ENCODE measurements at regions not wholly inside any gene's neighbourhood (a gene's known extent, or its start where the extent isn't known, plus 50 kb on each side); places are given as distances from the start of the nearest gene placed in this dataset.

DNA sequence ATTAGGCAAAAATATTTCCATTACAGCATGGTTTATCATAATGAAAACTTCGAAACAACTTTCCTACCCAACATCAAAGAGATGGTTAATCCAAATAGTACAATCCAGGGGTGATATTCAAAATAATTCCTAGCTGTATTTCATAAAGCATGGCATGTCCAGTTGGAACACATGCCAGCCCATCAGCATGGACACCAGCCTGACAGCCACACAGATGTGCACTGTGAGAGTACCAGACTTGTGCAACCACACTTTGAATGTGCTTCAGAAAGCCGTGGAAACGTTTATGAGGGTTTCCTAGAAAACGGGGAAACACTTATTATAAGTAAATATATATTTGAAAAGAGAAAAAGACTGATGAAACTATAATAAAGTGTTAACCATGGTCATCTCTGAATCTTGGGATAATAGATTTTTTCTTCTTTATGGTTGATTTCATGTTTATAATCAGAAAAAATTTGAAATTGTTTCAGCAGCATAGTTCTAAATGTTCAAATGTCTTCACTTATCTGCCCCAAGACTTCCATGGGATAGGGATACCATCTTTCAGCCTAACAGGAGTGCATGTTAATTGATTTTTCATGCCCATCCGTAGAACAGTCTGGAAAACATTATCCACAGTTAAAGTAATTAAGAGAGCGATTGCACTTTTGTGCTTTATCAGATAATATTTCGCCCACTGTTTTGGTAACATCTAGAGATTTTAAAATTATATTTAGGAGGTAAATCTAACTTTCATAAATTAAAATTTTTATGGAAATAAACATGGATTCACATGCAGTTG, 242.6 kb upstream of the IRS2 start:
- H3K9me3 ChIP-seq: no peaks in the 10 kb centered on the region
- no peaks in the 10 kb centered on the region for H3K4me1 ChIP-seq
- 66 to 74% methylated on average over 7 of the region's 7 CpGs for WGBS, 2 donors
- intact Hi-C loops (cut with DNase I): no loop called here
- DNase-seq: no peak
- H3K27me3 ChIP-seq: no peaks in the 10 kb centered on the region
- H3K4me3 ChIP-seq: no peak overlapping the region
- H3K36me3 ChIP-seq (replicated peaks in 1 of 2; ENCODE audit: insufficient read depth in 1 of 2, low read depth in 2 of 2): no peaks in the 10 kb centered on the region
- no peak for TF ChIP-seq POLR2A (IDR thresholded peaks at IDR 0.05)
- TF ChIP-seq, protein P1, sequence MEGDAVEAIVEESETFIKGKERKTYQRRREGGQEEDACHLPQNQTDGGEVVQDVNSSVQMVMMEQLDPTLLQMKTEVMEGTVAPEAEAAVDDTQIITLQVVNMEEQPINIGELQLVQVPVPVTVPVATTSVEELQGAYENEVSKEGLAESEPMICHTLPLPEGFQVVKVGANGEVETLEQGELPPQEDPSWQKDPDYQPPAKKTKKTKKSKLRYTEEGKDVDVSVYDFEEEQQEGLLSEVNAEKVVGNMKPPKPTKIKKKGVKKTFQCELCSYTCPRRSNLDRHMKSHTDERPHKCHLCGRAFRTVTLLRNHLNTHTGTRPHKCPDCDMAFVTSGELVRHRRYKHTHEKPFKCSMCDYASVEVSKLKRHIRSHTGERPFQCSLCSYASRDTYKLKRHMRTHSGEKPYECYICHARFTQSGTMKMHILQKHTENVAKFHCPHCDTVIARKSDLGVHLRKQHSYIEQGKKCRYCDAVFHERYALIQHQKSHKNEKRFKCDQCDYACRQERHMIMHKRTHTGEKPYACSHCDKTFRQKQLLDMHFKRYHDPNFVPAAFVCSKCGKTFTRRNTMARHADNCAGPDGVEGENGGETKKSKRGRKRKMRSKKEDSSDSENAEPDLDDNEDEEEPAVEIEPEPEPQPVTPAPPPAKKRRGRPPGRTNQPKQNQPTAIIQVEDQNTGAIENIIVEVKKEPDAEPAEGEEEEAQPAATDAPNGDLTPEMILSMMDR (IDR thresholded peaks at IDR 0.05): no peak
- no peak overlapping the region for H3K27ac ChIP-seq
- no peak for ATAC-seq

DNA sequence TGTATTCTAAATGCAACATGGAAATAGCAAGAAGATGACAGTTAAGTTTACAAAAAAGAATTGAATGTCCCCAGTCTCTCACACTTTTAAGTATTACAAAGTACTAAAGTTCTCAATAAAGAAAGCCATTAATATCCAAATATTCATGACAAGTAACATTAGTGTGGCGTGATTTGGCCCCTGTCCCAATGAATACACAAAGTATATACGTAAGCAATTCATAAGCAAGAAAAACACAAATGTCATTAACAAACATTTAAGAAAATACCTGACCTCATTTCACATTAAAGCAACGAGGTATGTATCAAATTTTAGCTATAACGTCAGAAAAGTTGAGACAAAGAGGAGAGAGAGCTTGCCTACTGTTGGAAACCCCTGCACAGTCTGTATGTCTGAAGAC, 241.9 kb upstream of the IRS2 start:
- Histone ChIP-seq H3K4me1 (no peaks in the 10 kb centered on the region), H3K36me3 (replicated peaks in 1 of 2; ENCODE audit: insufficient read depth in 1 of 2, low read depth in 2 of 2) (no peaks in the 10 kb centered on the region), H3K27me3 (no peaks in the 10 kb centered on the region), H3K4me3 (no peak overlapping the region), H3K27ac (no peak overlapping the region), H3K9me3 (no peaks in the 10 kb centered on the region)
- ATAC-seq (no peak), DNase-seq (no peak)
- WGBS, 2 donors: 54 to 67% methylated on average over 4 of the region's 4 CpGs
- no peak for TF ChIP-seq POLR2A (IDR thresholded peaks at IDR 0.05)
- TF ChIP-seq, protein P1 (IDR thresholded peaks at IDR 0.05): no peak
- intact Hi-C loops (cut with DNase I): no loop called here

DNA sequence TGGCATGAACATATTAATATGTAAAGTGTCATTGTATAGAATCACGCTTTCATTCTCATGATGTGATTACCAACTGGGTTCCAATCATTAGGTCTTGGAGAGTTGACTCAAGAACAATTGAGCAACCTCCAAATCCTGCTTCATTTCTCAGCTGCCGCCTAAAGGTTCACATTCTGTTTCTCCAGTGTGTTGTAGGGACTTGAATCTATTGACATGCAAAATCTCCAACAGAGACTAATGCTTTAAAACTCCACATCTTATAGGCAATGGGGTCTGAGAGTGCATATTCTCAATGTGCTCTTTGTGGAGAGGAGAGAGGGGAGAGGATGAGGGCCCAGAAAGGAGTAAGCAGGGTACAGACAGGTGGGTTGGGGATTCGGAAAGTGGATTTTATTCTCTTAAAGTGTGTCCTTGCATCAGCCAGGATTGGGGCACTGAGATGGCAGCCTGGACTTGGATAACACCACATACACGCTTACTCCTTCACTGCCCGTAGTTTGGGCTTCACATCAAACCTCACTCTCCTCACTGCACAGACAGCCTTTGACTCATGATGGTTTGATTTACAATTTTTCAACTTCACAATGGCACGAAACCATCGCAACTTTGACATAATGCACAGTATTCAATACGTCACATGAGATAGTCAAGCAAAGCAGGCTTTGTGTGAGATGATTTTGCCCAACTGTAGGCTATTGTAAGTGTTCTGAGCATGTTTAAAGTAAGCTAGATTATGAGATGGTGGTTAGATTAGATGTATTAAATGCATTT, 241.3 kb upstream of the IRS2 start:
- TF ChIP-seq, protein P1 (IDR thresholded peaks at IDR 0.05): no peak
- no peak for TF ChIP-seq POLR2A (IDR thresholded peaks at IDR 0.05)
- intact Hi-C loops (cut with DNase I): no loop called here
- no peak for ATAC-seq

DNA sequence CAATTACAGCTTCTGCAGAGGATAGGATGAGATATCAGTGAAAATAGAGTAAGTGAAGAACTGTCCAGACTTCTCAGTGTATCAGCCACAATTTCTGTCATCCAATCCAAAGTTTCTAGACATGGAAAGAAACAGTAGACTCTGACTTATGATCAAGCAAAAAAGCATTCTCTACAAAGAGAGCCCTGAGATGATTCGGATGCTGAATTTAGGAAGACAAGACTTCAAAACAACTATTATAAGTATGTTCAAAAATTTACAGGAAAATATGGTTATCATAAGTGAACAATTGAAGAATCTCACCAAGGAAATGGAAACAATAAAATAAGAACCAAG, 238.2 kb upstream of the IRS2 start:
- ATAC-seq (no peak), DNase-seq (no peak)
- WGBS, 2 donors: 0% methylated on average over 1 of the region's 1 CpG
- intact Hi-C loops (cut with DNase I): no loop called here
- no peaks in the 10 kb centered on the region for H3K4me1 ChIP-seq
- no peak overlapping the region for H3K4me3 ChIP-seq
- H3K9me3 ChIP-seq: no peaks in the 10 kb centered on the region
- TF ChIP-seq, protein P1 (IDR thresholded peaks at IDR 0.05): no peak
- TF ChIP-seq POLR2A (IDR thresholded peaks at IDR 0.05): no peak
- H3K36me3 ChIP-seq (replicated peaks in 1 of 2; ENCODE audit: insufficient read depth in 1 of 2, low read depth in 2 of 2): no peaks in the 10 kb centered on the region
- no peaks in the 10 kb centered on the region for H3K27me3 ChIP-seq
- H3K27ac ChIP-seq: peak overlapping the region in 1 of 4 donors; percentile 43

More for the DNA sequence above, 241.3 kb upstream of the IRS2 start:
- Histone ChIP-seq H3K27ac (no peak overlapping the region), H3K4me3 (no peak overlapping the region), H3K27me3 (no peaks in the 10 kb centered on the region), H3K4me1 (no peaks in the 10 kb centered on the region), H3K9me3 (no peaks in the 10 kb centered on the region), H3K36me3 (replicated peaks in 1 of 2; ENCODE audit: insufficient read depth in 1 of 2, low read depth in 2 of 2) (no peaks in the 10 kb centered on the region)
- DNase-seq: no peak
- WGBS, 2 donors: 82% methylated on average over 8 of the region's 8 CpGs

All from body of pancreas (tissue), 4 donors.